ENCODE measurements at regions not wholly inside any gene's neighbourhood (a gene's known extent, or its start where the extent isn't known, plus 50 kb on each side); places are given as distances from the start of the nearest gene placed in this dataset.
"Not testable (repeated sequence)": the region's sequence is repeated elsewhere in the genome, so short reads cannot be mapped to it uniquely, and the experiment has no call there.

- DNase-seq (ENCODE audit: low spot score) (no peak), ATAC-seq (ENCODE audit: low FRiP score) (no peak)
- no peak for TF ChIP-seq CTCF (IDR thresholded peaks at IDR 0.05)
Observed at GRCh38 chr6:99145738-99146137, 198.0 kb upstream of the FBXL4 start.

GRCh38 chr6:99143108-99143861 lies 195.5 kb upstream of the FBXL4 start:
- ATAC-seq (ENCODE audit: low FRiP score) (no peak), DNase-seq (ENCODE audit: low spot score) (no peak)
- TF ChIP-seq CTCF (IDR thresholded peaks at IDR 0.05): no peak

- not testable (repeated sequence) for ATAC-seq (ENCODE audit: low FRiP score); DNase-seq (ENCODE audit: low spot score)
Observed at GRCh38 chr6:99141906-99142305, 194.2 kb upstream of the FBXL4 start.

DNA sequence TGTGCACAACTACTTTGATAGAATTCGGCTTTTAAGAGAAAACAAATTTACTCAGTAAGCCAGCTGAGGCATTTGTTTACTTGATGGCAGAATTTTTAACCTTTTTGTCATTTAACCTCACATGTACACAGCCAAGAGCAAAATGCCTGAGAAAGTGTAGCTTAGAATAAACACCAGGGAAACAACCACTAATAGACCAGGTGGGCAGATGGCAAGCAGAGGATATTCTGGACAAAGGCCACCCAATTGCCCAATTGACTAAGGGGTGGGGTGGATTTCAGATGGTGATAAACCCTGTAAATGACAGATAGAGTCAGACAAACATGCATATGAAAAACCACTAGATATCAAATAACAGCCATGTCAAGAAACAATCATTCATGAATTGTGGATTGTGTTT lies 190.7 kb upstream of the FBXL4 start:
- TF ChIP-seq CTCF (IDR thresholded peaks at IDR 0.05): no peak
- DNase-seq (ENCODE audit: low spot score): no peak
- ATAC-seq (ENCODE audit: low FRiP score): no peak

DNA sequence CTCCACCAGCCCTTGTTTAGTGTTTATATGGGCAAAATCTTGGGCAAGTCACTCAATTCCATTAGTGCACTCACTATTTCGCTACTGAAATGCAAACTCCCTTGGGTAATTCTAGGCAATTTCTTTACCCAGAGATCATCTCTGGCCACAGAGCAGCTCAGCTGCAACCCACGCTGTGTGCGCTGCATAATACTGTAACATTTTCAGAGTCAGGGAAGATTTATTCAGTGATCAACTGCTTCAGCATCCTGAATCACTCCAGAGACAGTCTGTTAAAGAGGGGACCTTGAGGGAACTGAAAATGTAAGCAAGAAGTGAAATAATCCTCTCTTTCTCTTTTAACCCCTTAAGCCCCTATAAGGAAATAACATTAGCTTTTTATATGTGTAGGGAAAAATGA lies 189.6 kb upstream of the FBXL4 start:
- no peak for DNase-seq (ENCODE audit: low spot score)
- no peak for TF ChIP-seq CTCF (IDR thresholded peaks at IDR 0.05)
- no peak for ATAC-seq (ENCODE audit: low FRiP score)

GRCh38 chr6:99136488-99136887 lies 188.7 kb upstream of the FBXL4 start:
- TF ChIP-seq CTCF (IDR thresholded peaks at IDR 0.05): no peak
- ATAC-seq (ENCODE audit: low FRiP score): no peak
- no peak for DNase-seq (ENCODE audit: low spot score)

GRCh38 chr6:99132026-99132635 lies 184.4 kb upstream of the FBXL4 start:
- DNase-seq (ENCODE audit: low spot score): no peak
- no peak for ATAC-seq (ENCODE audit: low FRiP score)

More at GRCh38 chr6:99132026-99132635, 184.4 kb upstream of the FBXL4 start:
- TF ChIP-seq CTCF (IDR thresholded peaks at IDR 0.05): no peak

Measured in omental fat pad (tissue), 3 donors.